NCI-H2227 (cell line): ENCODE measurements at regions not wholly inside any gene's neighbourhood (a gene's known extent, or its start where the extent isn't known, plus 50 kb on each side); places are given as distances from the start of the nearest gene placed in this dataset.
"Not testable (repeated sequence)": the region's sequence is repeated elsewhere in the genome, so short reads cannot be mapped to it uniquely, and the experiment has no call there.

Source experiments
- DNase-seq: peaks from one replicate; lab custom pipeline; 2025; ENCODE audit not compliant: unreplicated experiment; lab: John Stamatoyannopoulos, UW

- not testable (repeated sequence) for DNase-seq
Observed at GRCh38 chr4:9702019-9702418, 79.4 kb upstream of the DRD5 start.

GRCh38 chr4:9702696-9703095 lies 78.7 kb upstream of the DRD5 start:
- not testable (repeated sequence) for DNase-seq

GRCh38 chr4:9703391-9703790 lies 78.0 kb upstream of the DRD5 start:
- no peak for DNase-seq

GRCh38 chr4:9704126-9704525 lies 77.3 kb upstream of the DRD5 start:
- DNase-seq: not testable (repeated sequence)

- DNase-seq: no peak
Observed at GRCh38 chr4:9704551-9705332, 76.7 kb upstream of the DRD5 start.

- not testable (repeated sequence) for DNase-seq
Observed at GRCh38 chr4:9707281-9707680, 74.2 kb upstream of the DRD5 start.

GRCh38 chr4:9707936-9708335 lies 73.5 kb upstream of the DRD5 start:
- not testable (repeated sequence) for DNase-seq

GRCh38 chr4:9709724-9710123 lies 71.7 kb upstream of the DRD5 start:
- DNase-seq: no peak

- not testable (repeated sequence) for DNase-seq
Observed at GRCh38 chr4:9715271-9715670, 66.2 kb upstream of the DRD5 start.

GRCh38 chr4:9716093-9716492 lies 65.3 kb upstream of the DRD5 start:
- DNase-seq: no peak

- DNase-seq: not testable (repeated sequence)
Observed at GRCh38 chr4:9718246-9718939, 63.0 kb upstream of the DRD5 start.

- not testable (repeated sequence) for DNase-seq
Observed at GRCh38 chr4:9722131-9722530, 59.3 kb upstream of the DRD5 start.
